Stimulated activated CD4-positive, alpha-beta T cell treated with anti-CD3 and anti-CD28 coated beads, Interleukin-4, amount 100 ng/mL, for 48 hours (primary cell): ENCODE measurements at regions not wholly inside any gene's neighbourhood (a gene's known extent, or its start where the extent isn't known, plus 50 kb on each side); places are given as distances from the start of the nearest gene placed in this dataset.
A peak's percentile ranks its signal among the peaks of the same experiment; 100 is the strongest.

ENCODE experiments used
- DNase-seq, 2 donors: peaks; one replicate each; pipeline ENCODE4 v3.0.0-alpha.2; 2020; ENCODE audit warnings: low read depth in 2 of 2

DNA sequence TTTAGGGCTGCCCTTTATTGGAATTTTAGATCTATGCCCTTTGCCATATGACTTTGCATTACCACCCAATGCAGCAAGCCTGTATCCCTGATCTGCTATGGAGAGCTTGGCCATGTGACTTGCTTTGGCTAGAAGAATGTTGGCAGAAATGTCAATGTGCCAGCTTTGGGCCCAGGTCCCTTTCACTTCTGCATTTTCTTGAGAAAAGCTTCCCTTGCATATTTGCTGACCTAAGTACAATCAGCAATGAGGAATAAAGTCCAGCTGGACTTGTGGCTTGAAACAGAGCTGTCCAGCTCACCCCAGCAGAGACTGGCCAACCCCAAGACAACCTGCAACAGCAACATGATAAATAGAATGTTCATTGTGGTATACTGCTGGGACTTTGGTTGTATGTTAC lies 135.9 kb downstream of the PAH start:
- DNase-seq, result no peak

DNA sequence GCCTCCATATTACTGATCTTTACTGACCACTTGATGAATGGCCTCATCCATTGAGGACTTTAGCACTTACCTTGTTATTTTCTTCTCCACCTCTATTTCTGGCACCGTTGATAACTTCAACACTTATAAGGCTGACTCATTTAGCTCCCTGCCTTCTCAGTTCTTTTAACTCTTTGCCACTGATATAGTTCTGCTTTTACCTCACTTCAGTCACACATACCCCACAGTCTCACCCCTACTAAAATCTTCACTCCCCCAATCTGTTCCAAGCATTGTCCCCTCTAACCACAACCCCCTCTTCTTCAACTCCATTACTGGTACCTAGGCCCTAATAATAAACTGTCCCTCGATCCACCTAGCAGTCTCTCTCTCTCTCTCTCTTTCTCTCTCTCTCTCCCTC lies 141.0 kb downstream of the PAH start:
- DNase-seq, result no peak

DNA sequence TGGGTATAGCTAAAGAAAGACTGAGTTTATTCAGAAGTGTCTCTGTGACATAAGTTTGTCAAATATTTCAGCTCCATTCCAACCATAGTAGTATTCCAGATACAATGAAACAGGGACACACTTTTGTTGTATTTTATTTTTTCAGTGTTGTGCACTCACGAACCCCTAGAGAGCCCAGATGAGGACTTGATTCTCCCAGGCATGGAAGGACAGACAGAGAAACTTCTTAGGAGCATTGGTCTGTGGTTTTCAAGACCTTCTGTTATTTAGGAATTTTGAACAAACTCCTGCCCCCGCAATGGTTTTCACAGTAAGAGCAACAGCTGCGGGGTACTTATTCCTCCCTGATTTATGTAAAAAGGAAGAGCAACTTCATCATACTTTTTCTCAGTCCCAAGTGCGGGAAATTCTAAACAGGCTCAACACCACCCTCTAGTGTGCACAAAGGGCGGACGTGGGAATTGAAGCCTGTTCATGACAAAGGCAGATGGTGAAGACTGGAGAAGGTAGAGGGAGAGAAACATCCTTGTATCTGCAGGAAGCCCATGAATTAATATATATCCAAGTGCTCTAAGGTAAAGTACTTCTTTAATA lies 147.6 kb downstream of the PAH start:
- DNase-seq, result peak in 1 of 2 donors; percentile 8

DNA sequence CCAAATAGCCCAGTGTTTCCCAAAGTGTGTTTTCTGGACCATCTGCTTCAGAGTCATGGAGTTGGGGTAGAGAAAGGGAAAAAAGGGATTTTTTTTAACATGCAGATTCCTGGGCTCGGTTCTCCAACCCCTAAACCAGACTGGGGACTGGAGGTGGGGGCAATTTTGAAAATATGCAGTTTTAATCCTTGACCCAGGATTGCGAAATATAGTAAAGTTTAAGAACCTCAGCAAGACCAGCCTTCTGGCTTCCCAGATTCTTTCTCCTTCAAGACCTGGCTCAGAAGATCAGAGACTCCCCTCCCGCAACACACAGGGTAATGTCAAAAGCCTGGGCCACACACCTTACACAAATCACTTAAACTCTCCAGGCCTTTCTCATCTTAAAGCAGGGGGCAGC lies 150.1 kb downstream of the PAH start:
- DNase-seq, result no peak

DNA sequence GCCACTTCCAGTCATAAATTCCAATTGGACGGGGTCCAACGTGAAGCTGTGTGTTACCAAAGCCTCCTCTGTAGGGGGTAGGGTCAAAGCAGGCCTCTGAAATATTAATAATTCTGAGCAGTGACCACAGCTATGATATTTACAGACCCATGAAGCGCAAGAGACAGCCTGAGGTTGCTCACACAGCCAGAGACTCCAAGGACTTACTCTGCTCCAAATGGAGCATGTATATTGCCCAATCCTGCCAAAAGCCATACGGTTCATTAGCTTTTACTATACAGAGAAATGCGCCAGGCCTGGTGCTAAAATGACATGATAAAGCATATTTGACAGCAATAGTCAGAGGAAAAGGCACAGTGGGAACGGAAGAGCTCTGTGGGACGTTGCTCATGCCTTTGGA lies 151.3 kb downstream of the PAH start:
- no peak for DNase-seq

DNA sequence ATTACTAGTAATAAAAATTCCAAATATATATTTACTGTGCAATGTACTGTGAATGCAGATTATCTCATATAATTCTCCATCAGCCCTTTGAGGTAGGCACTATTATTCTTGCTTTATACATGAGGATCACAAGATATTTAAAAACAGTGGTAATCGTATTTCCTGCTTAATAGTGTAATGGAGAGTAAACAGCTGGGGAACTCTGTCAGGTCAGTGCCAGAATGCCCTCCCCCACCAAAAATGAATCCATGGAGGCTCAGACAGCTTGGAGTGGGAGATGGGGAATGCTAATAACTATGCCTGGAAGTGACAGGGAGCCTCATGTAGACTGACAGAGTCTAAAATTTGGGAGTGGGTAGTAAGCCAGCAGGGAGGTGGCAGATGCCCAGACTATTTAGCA lies 153.6 kb downstream of the PAH start:
- no peak for DNase-seq

DNA sequence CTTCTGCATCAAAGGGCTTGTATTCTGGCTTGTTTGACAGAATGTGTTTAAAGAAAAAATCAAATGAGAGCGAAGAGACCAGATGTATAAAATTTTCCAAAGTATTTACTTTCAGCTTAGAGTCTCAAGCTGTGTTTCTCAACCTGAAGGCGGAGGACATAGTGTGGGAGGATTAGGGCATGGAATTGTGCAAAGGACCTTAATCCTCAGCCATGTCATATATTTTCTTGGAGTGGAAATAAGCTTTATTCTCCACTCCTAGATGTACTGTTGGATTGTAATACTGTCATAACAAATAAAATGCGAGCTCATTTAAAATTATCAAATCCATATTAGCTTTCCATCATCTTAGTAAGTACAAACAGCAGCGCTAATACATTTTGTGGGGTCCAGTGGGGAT lies 154.0 kb downstream of the PAH start:
- DNase-seq, result no peak

DNA sequence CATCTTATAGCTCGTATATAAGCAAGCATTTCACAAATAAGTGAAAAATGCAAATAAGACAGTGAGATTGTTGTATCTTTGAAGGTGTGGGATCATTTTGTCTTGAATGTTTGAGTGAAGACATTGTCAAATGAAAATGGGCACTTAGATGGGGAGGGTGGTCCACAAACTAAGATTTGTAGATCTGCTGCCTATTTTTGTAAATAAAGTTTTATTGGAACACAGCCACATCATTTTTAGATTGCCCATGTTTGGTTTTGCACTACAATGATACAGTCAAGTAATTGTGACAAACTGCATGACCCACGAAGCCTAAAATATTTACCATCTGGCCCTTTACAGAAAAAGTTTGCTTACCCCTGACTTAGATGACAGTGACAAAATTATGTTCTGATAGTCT lies 156.7 kb downstream of the PAH start:
- DNase-seq, result no peak

DNA sequence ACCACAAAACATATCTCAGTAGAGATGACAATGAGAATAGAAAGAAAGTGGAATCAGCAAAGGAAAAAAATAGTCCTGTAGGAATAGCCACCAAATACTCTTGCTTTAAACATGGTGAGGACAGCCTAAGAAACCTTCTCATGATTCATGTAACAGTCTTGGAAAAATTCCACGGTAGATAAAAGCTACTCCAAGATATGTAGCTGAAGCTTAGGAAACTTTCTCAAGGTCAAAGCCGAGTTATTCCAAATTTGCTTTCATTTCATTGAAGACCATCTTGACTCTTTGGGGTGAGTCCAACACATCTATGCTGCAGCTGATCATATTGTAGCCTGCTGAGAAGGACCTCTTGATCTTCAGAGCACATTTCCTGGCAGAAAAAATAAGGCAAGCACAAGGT lies 157.6 kb downstream of the PAH start:
- DNase-seq, result no peak

DNA sequence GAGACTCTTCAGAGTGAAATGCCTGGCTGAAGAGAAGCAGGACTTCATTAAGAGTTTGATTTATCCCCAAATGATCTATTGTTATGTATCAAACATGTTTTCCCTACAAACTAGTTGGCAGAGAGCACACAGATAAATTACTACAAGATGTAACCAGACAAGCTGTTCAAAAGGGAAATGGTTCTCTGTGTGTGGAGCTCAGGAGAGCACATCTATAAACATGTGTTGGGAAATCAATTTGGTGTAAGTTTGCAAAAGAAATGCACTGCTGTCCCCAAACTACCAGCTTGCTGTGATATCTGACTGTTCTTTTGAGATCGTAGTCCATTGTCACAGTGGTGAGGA lies 159.2 kb downstream of the PAH start:
- no peak for DNase-seq

DNA sequence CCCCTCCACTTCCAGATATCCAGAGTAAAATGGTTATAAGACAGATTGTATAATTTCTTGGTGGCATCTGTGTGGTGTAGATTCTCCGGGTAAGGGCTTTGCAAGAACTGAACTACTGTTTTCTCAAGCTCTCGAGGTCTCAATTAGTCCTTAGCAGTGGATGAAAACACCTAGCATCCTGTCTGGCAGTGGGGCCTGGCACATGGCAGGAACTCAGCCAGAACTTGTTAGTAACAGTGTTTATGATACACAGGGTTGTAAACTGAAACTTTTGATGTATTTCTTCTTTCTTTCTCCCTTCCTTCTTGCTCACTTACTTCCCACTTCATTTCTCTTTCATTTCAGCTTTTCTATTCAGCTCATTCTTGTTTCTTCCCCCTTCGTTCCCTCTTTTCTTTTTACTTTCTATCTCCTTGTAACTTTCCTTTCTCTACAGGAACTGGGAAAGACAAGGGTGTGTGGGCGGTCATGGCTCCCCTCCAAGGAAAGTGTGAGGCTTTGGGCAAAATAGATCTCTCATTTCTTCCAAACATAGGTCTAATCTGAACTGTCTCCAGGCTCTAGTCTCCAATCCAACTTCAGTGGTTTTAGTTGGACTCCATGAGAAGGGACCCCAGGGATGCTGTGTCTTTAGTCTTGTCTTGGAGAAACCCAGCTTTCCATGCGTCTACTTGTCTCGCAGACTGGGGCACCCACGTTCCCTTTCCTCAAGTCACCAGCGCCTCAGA lies 159.7 kb downstream of the PAH start:
- no peak for DNase-seq

DNA sequence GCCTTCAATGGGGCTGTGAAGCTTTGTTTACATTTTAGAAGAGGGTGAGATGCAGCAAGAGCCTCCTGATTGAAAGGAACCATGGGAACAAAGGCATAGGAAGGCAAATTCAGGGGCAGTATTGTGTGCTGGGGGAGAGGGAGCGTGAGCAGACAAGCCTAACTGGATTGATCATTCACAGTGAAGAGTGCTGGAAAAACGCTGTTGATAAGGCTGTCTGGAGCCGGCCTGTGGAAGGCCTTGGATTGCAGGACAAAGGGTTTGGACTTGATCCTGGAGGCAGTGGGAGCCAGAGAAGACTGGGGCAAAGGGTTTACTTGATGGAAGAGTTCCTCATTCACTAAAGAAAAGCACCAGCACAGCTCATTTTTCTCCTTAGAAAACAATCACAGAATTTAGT lies 160.5 kb downstream of the PAH start:
- DNase-seq, result no peak

DNA sequence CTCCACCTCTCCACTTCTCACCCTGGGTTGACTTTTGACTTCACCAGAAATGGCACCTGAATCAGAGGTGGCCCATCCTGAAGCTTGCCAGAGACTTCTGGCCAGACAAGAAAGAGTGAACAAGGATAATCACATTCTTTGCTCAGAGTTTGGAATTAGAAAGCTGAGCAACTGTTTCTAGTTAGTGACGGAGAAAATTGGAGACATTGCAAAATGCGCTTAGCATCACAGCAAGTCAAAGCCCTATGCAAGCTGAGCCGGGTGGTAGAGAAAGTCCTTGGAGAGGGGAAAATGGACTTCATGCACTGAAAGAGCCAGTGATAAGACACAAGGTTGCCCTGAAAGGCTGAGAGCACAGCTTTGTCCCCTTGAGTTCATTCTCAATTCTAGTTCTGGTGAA lies 161.8 kb downstream of the PAH start:
- DNase-seq, result no peak

DNA sequence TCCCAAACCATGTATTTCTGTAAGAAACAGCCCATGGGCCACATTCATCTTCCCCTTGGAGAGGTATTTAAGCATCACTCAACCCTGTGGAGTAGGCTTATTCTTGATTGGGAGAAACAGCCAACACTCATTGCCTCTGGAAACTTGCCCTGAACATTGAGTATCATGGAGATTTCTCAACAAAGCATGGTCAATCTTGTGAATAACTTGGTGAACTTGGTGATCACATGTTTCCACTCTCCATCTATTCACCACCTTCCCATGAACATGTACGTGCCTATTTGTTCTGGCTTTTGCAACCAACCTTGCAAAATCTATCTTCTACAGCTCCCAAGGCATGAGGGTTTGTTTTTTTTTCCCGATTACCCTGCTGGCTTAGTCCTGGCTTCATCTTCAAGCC lies 163.2 kb downstream of the PAH start:
- no peak for DNase-seq

DNA sequence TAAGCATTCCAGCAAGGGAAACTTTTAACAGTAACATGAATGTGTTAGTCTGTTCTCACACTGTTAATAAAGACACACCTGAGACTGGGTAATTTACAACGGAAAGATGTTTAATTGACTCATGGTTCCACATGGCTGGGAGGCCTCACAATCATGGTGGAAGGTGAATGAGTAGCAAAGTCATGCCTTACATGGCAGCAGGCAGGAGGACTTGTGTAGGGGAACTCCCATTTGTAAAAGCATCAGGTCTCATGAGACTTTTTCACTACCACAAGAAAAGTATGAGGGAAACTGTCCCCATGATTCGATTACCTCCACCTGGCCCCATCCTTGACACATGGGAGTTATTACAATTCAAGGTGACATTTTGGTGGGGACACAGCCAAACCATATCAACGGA lies 168.3 kb downstream of the PAH start:
- DNase-seq, result no peak

DNA sequence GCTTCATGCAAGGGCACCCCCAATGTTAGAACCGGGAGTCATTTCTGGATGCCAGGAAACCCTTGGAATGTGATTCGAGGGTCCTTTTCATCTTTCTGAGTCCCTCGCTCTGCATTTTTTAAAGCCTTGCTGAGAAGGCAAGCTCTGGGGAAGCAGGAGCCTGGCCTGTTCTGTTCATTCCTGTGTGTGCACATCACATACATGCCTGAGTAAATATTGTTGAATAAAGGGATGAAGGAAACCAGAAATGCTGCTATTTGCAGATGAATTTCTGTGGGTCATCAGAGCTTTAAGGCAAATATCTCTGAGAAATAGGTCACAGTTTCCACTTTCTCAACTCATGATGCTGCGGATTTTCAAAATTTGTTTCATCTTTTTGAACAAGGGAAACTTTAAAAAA lies 170.1 kb downstream of the PAH start:
- no peak for DNase-seq

DNA sequence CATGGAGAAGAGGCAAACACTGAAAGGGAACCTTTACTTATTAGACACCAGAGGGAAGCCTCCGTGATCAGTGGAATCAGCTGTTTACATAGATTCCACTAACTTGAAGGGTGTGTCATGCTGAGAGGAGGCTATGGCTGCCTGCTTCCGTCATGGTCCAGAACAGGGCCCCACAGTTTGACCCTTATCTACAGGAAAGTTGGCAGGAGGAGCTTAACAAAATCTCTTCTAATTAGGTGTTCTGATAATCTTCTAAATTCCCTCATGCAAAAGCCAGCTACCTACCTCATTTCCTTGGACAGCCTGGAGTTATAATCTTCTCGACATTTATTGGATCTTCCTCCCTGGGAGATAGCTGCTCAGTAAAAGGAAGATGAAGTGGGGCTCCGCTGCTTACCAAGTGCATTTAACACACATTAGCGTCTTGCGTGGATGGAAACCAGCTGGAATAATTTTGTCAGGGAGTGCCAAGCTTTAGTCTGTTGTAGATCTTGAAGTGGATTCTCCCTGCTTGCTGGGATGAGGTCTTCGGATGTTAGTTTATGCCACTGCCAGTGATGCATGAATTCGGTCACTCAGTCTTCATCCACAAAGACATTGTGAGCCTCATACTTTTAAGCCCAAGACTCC lies 171.0 kb downstream of the PAH start:
- no peak for DNase-seq

DNA sequence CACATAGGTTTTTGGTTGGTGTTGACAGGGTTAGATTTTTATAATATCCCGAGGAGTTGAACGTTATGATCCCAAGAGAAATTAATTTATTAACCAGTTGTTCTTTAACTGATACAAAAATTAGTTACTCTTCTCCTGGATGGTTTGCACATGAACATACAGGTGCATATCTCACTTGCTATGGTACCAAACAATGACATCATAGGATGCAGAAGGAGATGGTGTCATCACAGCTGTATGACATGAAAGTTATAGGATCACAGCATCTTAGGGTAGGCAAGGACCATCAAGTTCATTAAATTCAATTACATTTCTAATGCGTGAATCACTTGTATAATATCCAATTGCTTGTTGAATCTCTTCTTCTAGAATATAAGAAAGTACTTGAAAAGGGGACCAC lies 175.8 kb downstream of the PAH start:
- no peak for DNase-seq

DNA sequence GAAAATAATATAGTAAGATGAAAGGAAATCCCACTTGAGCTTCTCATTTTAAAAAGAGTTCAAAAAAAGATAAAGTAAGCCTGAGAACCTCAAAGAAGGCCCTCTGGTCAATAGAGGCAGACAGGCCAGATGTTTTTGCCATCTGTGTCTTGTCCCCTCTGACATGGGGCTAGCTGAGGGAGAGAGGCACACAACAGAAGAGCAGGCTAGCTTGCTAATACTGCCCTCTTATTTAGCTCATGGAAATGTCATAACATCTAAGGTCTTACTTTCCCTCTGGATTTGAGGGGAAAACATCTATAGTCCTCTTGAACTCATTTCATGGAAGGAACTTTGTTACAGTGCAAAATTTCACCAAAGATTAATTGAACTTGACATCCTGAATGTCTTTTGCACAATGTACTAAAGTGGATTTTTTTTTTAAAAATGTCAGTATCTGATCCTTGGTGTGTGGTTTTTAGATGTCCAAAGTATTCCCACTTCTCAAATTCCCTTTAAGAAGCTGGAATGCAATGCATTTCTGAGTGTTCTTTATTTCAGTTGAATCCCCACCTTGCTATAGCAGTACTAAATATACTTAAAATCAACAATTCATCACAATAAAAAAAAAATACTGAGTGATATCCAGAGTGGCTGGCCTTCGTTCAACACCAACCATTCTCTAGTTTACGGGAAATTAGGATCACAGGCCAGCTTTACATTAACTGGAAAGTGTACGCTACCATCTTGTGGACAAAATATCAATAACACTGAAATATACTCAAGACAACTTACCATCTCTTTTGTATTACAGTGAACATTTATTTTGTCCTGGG lies 176.7 kb downstream of the PAH start:
- no peak for DNase-seq

DNA sequence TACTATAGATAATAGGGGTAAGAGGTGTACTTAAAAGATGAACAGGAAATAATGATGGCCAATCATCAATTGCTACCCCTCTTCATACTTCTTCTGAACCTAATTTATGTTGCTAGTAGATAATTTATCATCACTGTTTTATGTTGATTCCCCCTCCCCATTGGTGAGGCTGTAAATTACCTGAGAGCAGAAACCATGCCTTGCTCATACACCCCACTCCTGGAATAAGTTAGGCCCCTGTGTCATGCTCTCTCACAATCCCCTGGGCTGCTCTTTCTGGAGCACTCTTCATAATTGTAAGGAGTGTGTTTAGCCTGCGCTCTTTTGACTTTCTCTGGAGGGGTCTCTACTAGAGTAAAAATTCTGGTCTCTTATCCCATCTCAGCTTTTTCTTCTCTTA lies 180.7 kb downstream of the PAH start:
- no peak for DNase-seq

DNA sequence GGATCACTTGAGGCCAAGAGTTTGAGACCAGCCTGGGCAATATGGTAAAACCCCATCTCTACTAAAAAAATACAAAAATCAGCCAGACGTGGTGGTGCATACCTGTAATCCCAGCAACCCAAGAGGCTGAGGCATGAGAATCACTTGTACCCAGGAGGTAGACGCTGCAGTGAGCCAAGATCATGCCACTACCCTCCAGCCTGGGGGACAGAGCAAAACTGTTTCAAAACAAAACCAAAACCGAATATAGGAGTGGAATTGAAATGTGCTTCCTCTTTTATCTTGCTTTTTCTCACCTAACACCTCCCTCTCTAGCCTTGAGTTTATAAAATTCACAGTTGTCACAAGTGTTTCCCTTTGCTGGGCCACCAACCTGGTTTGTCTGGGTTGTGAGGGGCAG lies 181.9 kb downstream of the PAH start:
- no peak for DNase-seq

DNA sequence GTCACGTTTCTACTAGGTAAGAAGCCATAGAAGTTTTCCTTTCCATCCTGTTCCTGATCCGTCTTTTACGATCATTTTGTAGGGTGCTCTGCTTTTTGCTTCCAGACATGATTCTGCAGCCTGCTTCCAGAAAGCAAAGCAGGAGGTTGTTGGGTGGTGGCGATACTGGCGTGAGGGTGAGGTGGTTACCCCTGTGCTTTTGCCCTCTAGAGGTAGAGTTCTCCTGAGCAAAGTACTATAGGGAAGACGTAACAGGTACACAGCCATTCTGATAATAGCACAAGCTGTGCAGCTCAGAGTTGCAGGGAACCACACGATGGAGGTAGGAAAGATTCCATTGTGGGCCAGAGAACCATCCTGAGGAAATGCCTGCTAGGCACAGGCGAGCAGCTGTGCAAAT lies 186.0 kb downstream of the PAH start:
- no peak for DNase-seq
